Body of pancreas (tissue), 4 donors: ENCODE measurements at regions not wholly inside any gene's neighbourhood (a gene's known extent, or its start where the extent isn't known, plus 50 kb on each side); places are given as distances from the start of the nearest gene placed in this dataset.
"Not testable (repeated sequence)": the region's sequence is repeated elsewhere in the genome, so short reads cannot be mapped to it uniquely, and the experiment has no call there.

Experiments used
- ATAC-seq: fragments of 150-250 bp; one replicate; pipeline ENCODE4 v1.9.1; 2016
- DNase-seq, 4 donors: peaks; one replicate each; pipeline ENCODE4 v3.0.0-alpha.2; 2019
- H3K27ac ChIP-seq, 4 donors: fragments of 200-600 bp; sonication (generic); 1 replicate in 3 of 4; 2 replicates in 1 of 4; pipeline versions ENCODE4 v1.5.1 to v1.6.1; 2016 to 2019; ENCODE audit warnings: mild to moderate bottlenecking in 1 of 4, mixed read lengths in 1 of 4, moderate library complexity in 1 of 4
- H3K27me3 ChIP-seq, 2 donors: fragments of 200-600 bp; sonication (generic); one replicate each; pipeline ENCODE4 v1.6.0; 2016; ENCODE audit warnings: mild to moderate bottlenecking in 1 of 2
- H3K36me3 ChIP-seq, 2 donors: fragments of 200-600 bp; sonication (generic); replicated peaks in 1 of 2; 2 replicates each; pipeline ENCODE4 v1.5.1; 2016; ENCODE audit warnings: low read depth in 2 of 2; ENCODE audit not compliant: insufficient read depth in 1 of 2
- H3K4me1 ChIP-seq: fragments of 200-600 bp; sonication (generic); one replicate; pipeline ENCODE4 v1.6.0; 2016
- H3K4me3 ChIP-seq, 2 donors: fragments of 200-600 bp; sonication (generic); 1 replicate in 1 of 2; 2 replicates in 1 of 2; pipeline ENCODE4 v1.5.1; 2016 to 2019
- H3K9me3 ChIP-seq, 3 donors: fragments of 200-600 bp; sonication (generic); 1 replicate in 2 of 3; 2 replicates in 1 of 3; pipeline ENCODE4 v1.5.1; 2016
- CTCF ChIP-seq, 7 experiments: fragments of 450-650 bp in 4 of 7; fragments of 200-600 bp in 3 of 7; sonication (generic) in 3 of 7; IDR thresholded peaks; one replicate each; pipeline ENCODE4 v1.5.1; 2016 to 2019; ENCODE audit warnings: antibody characterized with exemption in 7 of 7
- POLR2A ChIP-seq, 3 donors: fragments of 450-650 bp; IDR thresholded peaks; one replicate each; pipeline ENCODE4 v1.6.1; 2016; ENCODE audit warnings: antibody characterized with exemption in 3 of 3, mild to moderate bottlenecking in 2 of 3
- WGBS, 2 donors: methylation state at CpG; one replicate each; pipeline ENCODE4 v1.1.5; 2017; 5-methylcytosine and 5-hydroxymethylcytosine counted together
- intact Hi-C: fragments of 100-400 bp; cut with DNase I; formaldehyde crosslinking; loops from one replicate; pipeline ENCODE4 v1.15.1; 2023

- Histone ChIP-seq H3K9me3 (no peaks in the 10 kb centered on the region), H3K36me3 (no peaks in the 10 kb centered on the region), H3K4me3 (no peak overlapping the region), H3K4me1 (no peaks in the 10 kb centered on the region), H3K27ac (no peak overlapping the region), H3K27me3 (no peaks in the 10 kb centered on the region)
- ATAC-seq (no peak), DNase-seq (no peak)
- WGBS, 2 donors = 81 to 85% methylated on average over 2 of the region's 2 CpGs
- intact Hi-C loops = no loop called here
- TF ChIP-seq POLR2A (IDR thresholded peaks at IDR 0.05) (no peak), CTCF (IDR thresholded peaks at IDR 0.05) (no peak)
Measured at GRCh38 chr5:125450771-125451170, 704.3 kb upstream of the ZNF608 start.

GRCh38 chr5:125451622-125452021 lies 705.2 kb upstream of the ZNF608 start:
- H3K4me3 ChIP-seq = no peak overlapping the region
- DNase-seq (no peak), ATAC-seq (no peak)
- no peak overlapping the region for H3K27ac ChIP-seq
- no peak for TF ChIP-seq POLR2A (IDR thresholded peaks at IDR 0.05)
- TF ChIP-seq CTCF (IDR thresholded peaks at IDR 0.05) = no peak
- no peaks in the 10 kb centered on the region for H3K36me3 ChIP-seq
- no peaks in the 10 kb centered on the region for H3K4me1 ChIP-seq
- intact Hi-C loops = no loop called here
- H3K9me3 ChIP-seq = no peaks in the 10 kb centered on the region
- H3K27me3 ChIP-seq = no peaks in the 10 kb centered on the region

- WGBS, 2 donors = 67 to 69% methylated on average over 3 of the region's 3 CpGs
- TF ChIP-seq POLR2A (IDR thresholded peaks at IDR 0.05) (no peak), CTCF (IDR thresholded peaks at IDR 0.05) (no peak)
- Histone ChIP-seq H3K4me3 (no peak overlapping the region), H3K27me3 (no peaks in the 10 kb centered on the region), H3K4me1 (no peaks in the 10 kb centered on the region), H3K9me3 (no peaks in the 10 kb centered on the region), H3K36me3 (no peaks in the 10 kb centered on the region), H3K27ac (no peak overlapping the region)
- intact Hi-C loops = no loop called here
- ATAC-seq (no peak), DNase-seq (no peak)
Measured at GRCh38 chr5:125452991-125453390, 706.6 kb upstream of the ZNF608 start.

GRCh38 chr5:125455041-125455440 lies 708.6 kb upstream of the ZNF608 start:
- no peak overlapping the region for H3K27ac ChIP-seq
- H3K27me3 ChIP-seq = no peaks in the 10 kb centered on the region
- no peak overlapping the region for H3K4me3 ChIP-seq
- ATAC-seq = no peak
- H3K36me3 ChIP-seq = no peaks in the 10 kb centered on the region
- intact Hi-C loops = no loop called here
- TF ChIP-seq CTCF (IDR thresholded peaks at IDR 0.05) = no peak
- TF ChIP-seq POLR2A (IDR thresholded peaks at IDR 0.05) = no peak
- no peaks in the 10 kb centered on the region for H3K4me1 ChIP-seq
- no peaks in the 10 kb centered on the region for H3K9me3 ChIP-seq
- no peak for DNase-seq
- 35 to 44% methylated on average over 1 of the region's 1 CpG for WGBS, 2 donors

- H3K27me3 ChIP-seq, ATAC-seq, H3K9me3 ChIP-seq, H3K4me3 ChIP-seq, DNase-seq, H3K27ac ChIP-seq, H3K36me3 ChIP-seq, intact Hi-C loops, H3K4me1 ChIP-seq: not testable (repeated sequence)
- WGBS, 2 donors = 86 to 92% methylated on average over 4 of the region's 4 CpGs
Measured at GRCh38 chr5:125456005-125456404, 709.6 kb upstream of the ZNF608 start.
